NCI-H187 treated with DMSO at 0.1 percent for 48 hours (cell line): ENCODE measurements at regions not wholly inside any gene's neighbourhood (a gene's known extent, or its start where the extent isn't known, plus 50 kb on each side); places are given as distances from the start of the nearest gene placed in this dataset.
A peak's percentile ranks its signal among the peaks of the same experiment; 100 is the strongest.
"Not testable (repeated sequence)": the region's sequence is repeated elsewhere in the genome, so short reads cannot be mapped to it uniquely, and the experiment has no call there.

Source experiments
- DNase-seq: peaks from one replicate; lab custom pipeline; 2025; lab: John Stamatoyannopoulos, UW

DNA sequence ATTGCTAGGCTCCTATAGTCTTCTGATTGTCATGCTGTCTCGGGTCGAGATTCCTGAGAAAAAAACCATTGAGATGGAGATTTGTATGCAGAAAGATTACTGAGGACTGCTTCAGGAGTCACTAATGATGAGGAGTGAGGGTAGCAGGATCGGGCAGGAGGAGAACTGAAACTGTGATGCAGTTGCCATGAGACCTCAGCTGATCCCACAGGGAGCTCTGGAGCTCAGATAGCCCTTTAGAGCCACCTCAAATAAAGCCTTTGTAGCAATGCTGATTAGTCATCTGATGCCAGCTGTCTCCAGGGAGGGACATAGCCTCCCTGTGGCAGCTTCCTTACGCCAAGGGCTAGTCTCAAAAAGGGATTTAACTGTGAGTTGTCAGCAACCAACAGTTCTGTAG, 256.9 kb downstream of the DMAC1 start:
- DNase-seq: no peak

DNA sequence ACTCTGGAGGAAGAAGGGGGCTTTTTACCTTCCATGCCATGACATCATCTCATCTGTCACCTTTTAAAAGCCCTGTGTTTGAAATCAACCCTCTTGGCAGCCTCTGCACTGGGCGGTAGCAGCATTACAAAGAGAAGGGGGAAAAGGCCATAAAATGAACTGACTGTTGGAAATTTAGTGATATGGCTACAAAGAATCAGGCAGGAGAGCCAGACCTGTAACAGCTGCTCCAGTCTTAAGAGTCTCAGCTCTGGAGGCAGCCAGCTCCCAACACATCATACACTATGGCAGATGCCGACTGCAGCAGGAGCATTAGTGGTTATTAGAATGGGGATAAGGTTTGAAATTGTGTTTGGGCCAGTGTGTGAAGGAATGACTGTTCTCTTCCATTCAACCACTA, 257.5 kb downstream of the DMAC1 start:
- no peak for DNase-seq

DNA sequence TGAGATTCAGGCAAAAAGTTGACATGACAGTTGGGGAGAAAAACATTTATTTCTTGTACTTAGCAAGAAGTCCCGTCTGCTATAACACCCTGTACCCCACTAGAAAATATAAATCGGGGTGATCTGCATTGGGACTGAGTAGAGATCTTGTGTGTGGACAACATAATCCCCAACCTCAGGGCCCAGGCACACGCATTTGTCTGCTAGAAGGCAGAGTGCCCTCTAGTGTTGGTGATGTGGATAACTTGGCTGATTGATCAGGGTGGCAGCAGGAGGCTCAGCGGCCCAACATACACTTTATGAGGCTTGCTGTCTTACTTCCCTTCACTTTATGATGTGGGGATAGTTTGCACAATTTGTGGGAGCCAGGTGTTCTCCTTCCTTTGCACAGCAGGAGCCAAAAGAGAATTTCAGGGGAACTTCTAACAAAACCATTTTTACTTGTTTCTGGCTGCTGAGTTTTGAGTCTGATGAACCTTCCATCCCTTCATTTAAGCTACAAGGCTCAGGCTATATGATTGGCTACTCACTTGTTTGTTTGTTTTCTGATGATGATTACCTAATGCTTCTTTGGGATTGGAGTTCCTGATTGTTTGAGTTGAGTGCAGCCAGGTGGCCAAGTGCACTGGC, 263.2 kb downstream of the DMAC1 start:
- peak; percentile 6 for DNase-seq

DNA sequence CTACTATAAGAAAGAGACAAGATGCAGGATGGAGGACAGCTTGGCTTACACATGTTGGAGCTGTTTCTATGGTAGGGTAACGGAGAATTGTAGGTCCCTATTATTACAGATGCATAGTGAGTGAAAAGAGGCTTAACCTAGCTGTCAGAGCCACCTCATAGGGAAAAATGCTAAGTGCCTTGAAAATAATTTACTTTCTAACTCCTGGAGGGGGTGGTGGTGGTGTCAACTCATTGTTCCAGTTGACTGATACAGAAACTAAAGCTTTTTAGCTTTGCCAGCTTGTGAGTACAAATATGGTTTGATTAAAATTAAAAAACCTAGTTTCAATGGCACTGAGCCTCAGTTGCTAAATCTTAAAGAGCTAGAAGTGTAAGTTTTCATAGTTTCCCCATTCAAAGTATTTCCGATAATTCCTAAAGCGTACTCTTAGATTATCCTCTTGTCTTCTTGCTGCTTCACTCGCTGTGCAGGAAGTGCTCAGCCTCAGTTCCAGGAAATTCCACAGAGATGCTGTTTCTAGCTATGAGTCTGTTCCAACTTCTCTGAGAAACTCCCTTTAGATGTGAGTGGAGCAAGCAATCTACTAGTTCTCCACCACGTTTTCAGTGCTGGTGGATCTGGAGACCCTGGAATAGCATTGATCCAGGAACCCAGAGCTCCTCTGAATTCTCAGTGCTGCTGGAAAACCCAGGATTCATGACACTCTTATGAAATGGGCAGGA, 265.2 kb downstream of the DMAC1 start:
- DNase-seq: no peak

DNA sequence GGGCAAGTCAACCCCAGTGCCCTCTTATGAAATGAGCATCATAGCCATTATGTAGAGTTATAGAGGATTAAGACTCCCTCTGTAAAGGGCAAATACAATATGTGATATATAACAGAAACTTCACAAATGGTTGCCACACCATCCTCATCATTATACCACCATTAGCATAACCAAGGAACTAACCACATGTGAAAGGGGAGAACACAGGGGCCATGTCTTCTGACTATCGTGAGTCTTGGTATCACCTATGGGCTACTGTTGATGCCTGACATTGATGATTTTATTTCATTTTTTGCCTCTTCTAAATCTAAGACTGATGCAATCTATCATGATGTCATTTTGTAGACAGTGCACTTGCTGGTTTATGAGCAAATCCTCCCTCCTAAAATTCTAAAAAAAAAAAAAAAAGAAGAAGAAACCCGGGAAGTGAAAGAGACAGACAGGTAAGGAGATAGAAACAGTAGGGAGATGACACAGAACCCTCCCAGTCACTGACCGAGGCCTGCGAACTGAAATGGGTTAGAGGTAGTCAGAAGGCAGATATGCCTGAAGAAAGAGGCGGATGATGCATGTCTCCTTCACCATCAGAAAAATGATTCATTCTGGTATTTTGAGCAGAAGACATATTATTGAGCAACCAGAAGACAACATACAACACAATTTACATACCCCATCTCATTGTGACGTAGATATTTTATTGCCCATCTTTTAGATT, 266.0 kb downstream of the DMAC1 start:
- no peak for DNase-seq

DNA sequence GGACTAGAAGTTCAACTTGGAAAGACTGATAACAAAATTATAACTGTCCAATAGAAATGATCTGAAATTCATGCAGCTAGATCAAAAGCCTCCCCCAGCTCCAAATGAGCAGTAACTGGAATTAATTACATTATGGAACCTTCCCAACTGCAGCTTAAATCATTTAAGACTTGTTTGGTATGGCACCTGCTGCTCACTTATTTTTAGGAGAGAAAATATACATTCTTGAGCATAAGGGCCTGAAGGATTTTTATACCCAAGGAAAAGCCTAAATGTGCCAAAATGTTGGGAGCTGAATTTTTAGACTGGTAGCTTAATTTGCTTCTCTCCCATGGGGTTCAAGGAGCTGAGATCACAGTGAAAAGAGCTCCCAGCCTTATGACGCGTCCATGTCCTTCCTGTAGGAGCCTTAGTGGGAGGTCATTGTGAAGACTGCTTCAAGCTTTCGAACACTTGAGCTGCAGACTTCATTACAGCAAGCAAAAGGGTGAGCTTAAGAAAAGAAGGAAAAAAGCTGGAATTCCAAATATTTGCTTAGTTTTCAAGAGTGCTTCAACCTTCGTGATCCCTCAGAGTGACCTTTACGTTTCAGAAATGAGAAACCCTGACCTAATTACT, 276.0 kb downstream of the DMAC1 start:
- DNase-seq: no peak

DNA sequence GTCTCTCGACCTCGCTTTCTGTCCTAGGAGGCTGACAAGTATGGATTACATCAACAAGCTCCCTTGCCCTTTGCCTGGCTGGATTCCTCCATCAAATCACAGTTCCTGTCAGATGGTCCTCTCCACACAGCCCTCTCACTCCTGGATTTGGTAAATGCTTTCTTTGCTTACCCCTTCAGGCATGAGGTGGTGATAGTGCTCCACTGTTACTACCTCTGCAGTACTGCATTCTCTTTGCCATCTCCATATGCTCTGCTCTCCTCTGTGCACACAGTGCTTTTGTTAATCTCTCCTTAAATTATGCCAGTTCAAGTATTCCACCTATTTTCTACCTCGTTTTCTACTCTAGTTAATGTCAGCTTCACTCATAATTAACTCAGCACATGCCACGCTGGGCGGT, 279.2 kb downstream of the DMAC1 start:
- DNase-seq: no peak

DNA sequence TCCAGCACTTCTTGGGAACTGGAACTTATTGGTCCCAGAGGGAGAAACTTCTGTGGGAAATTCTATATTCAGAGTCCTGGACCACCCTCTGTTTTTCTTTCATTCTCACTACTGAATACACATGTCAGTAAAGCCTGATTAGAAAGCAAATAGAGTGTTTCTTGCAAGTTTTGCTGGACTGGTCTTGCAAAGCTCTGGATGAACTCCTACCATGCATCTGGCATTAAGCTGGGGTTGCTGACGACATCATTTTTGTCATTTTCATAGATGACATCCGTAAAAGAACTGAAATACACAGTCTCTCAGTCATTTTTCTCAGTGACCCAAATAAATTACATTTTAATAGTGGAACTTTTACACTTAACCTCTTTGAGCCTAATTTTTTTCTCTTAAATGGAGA, 283.2 kb downstream of the DMAC1 start:
- DNase-seq: no peak

DNA sequence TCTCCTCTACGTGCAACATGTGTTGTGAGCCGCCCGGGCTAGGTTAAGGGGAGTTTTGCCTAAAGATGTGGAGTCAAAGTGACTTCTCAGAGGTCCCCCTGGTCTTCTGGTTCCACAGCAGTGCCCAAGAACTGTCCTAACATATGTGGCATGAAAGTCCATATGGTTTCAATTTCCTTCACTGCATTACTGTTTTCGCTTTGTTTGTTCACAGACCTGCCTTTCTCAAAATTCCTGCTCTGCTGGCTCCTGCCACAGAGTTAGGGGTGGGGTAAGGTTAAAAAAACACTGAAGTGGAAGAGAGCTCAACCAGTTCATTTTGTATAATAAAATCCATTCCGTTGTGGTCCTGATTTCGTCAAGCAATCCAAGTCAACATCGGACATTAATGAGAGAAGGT, 289.4 kb downstream of the DMAC1 start:
- no peak for DNase-seq

DNA sequence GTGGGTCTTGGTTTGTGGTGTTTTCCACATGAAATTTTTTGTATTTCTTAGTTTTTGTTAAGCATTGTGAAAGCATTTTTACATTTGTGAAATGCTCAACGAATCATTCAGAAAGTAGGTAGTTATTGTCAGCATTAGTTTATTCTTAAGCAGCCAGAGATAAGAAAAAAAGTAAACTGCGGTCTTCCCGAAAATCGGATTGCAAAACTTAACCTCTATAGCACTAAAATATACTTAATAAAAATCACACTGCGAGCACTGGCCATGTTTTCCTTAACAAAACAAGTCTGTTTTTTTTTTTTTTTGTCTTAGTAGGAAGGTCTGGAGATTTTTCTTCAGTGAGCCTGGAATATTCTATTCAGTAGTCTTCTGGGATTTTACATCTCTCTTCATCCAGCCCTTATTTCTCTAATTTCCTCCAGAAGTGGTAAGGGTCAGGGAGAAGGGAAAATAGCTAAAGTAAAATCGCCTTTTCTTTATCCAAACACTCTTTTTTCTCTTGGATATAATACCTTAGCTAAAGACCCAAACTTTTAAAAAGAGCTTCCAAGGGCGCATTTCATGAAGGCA, 289.9 kb downstream of the DMAC1 start:
- DNase-seq: no peak

DNA sequence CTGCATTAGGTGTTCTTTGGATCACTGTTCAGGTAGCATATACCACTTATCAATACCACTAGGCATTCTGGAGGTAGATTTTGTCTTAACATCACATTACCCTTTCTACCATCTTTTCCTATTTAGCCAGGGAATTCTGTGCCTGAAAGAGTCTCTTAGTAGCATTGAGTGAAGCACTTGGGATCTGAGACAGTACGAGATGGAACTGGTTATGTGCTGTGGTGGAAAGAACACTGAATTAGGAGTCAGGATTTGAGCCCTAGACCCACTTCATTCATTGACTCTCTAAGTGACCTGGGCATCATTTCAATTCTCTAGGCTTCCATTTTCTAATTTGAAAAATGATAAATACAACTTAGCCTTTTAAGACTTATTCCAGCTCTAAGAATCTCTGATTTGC, 291.1 kb downstream of the DMAC1 start:
- DNase-seq: no peak

DNA sequence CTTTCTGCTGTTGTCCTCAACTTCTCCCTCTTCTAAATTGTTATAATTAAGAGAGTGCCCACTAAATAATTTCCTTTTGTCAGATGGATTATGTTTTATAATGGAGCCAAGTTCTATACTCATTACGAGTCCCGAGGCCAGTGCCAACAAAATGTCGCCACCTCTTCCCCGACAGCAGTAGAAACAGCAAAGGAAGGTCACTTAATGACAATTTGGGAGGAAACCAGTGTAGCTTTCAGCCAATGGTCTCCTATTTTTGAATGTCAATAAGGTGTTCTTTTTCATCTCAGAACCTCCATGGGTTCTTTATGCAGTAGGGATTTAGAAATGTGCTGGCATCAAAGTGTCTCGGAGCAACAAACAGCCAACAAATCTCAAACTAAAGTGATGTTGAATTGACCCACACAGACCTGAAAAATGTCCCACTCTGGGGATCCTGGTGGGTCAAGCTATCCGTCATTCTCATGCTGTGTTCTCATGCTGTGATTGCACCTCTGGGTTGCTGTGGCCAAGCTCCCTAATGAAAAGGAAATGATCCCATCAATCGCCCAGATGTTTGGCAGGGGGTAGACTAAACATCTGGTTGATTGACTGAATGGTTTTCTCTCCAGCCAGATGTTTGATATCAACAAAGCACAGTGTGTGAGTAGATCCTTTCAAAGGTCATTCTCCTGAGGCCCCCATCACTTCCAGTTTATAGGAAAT, 291.9 kb downstream of the DMAC1 start:
- DNase-seq: no peak

DNA sequence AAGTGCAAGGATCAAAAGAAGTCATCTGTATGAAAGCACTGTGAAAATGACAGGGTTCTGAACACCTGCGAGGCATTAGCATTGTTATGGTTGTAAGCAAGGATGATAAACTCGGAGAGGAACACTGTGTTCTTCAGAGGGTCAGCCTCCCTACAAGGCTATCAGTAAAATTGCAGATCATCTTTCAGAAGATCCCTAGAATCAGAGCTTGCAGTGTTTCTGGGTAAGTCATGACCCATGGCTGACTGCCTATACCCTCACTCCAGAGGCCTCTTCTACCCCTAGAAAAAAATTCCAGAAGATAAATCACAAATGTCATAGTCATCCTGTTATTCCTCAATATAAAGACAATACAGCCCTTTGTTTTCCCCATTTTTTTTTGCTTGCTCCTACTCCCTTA, 292.6 kb downstream of the DMAC1 start:
- no peak for DNase-seq

DNA sequence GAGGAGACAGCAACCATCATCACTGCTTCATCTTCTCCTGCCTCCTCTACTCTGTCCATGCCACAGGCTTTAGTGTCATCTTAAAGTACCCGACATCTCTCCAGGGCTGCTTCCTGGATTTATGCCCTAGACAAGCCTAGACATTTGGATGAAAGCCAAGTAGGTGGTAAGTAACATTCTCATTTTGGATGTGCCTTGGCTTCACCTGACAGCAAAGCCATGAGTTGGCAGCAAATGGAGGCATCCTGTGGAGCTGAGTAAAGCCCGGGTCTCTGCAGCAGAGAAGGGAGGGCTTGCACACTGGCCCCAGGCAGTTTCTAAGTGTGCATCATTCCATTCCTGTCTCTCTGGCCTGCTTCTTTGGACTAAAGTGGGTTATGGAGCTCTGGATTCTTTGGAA, 299.1 kb downstream of the DMAC1 start:
- no peak for DNase-seq

DNA sequence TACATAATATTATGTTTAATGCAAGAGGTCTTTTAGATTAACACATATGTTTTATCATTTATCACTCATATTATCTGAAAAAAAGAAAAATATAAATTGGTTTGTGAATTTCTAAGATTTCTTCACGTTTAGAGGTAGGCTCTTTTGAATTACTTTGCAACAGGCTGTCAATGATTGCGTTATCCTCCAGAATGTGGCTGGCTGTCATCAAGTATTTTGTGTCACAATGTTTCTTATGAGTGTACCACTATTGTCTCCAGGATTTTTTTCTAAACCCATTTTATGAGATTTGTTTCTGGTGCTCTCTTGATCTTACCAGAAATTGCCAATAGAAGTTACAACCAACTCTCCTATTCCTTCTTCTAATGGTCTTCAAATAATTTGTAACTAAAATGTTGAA, 307.9 kb downstream of the DMAC1 start:
- no peak for DNase-seq

DNA sequence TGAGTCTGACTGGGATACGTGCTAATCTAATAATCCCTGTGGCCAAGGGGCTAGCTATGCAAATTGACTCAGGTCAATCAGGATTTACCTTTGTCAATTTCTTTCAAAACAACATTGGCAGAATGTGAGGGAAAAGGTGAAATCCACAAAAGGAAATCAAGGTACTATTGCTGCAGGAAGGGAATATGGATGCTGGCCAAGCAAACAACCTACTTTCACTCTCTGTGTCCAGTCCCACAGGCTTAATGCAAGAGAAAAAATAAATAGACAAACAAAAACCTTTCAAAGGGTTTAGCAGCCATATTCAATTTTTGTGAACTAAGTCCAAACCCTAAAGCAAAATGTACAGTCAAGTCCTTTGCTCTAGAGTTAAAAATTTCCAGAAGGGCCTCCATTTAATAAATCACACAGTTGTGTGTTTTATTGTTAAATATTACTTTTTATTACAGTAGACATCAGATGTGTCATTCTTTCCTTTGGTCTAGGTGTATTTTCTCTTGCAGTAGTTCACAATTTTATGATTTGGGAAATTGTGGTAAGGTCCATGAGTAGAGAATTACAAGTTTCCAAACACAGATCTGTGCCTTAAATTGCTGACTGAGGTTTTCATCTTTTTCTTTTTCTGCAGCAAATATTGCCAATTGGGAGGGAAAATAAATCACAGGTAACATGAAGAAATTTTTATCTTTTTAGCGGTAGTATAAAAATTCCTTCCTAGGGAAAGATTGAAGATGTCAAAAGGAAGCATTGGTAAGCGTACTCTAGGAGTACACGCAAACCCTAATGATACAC, 309.1 kb downstream of the DMAC1 start:
- DNase-seq: no peak

DNA sequence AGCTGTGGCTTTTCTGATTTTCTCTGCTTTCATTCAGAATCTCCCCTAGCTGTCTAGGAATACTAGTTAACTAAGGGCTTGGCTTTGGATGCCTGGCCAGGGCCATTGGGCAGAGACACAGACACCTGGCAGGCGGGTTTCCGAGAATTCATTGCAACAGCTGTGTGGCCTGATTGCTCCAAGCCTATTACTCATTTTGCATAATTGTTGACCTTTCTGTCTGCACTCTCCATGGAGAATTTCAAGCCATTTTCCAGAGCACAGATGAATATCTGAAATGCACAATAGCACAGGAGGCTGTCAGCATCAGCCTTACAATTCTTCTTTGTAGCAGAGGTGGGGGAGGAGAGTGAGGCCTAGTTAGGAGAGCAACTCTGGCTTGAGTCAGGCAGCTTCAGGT, 310.5 kb downstream of the DMAC1 start:
- no peak for DNase-seq

DNA sequence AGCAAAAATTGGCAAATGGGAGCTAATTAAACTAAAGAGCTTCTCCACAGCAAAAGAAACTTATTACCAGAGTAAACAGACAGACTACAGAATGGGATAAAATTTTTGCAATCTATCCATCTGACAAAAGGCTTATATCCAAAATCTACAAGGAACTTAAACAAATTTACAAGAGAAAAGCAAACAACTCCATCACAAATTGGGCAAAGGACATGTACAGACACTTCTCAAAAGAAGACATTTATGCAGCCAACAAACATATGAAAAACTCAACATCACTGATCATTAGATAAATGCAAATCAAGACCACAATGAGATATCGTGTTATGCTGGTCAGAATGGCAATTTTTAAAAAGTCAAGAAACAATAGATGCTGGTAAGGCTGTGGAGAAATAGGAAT, 315.6 kb downstream of the DMAC1 start:
- DNase-seq: not testable (repeated sequence)

DNA sequence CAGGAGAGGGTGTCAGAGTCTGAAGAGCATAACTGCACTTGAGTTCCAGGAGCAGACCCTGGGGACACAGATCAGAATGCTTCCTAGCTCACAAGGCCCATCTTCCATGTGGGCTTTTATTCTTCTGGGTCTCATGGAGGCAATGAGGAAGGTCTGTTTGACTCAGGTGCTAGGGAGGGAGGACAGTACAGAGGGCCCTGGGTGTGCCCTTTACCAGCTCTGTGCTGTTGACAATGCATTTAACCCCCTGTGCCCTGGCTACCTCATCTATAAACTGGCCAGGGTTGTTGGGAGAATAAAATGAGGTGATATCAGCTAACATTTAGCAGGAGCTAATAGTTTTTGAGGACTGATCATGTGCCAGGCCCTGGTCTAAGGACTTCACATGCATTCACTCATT, 318.0 kb downstream of the DMAC1 start:
- no peak for DNase-seq

DNA sequence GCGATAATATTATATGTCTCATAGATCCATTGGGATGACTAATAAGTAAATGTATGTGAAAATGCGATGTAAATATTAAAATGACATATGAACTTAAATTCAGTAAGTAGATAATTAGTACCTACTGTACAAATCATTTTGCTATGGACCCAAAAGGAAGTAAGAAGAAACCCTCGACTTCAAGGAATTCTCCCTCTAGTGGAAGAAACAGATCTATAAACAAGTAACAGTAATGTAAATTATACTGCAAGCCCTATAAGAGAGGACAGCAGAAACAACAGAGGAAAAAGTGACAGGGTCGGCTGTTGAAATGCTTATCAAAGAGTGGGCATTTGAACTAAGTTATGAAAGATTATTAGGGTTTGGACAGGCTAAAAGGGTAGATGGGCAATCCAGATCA, 320.3 kb downstream of the DMAC1 start:
- DNase-seq: no peak

DNA sequence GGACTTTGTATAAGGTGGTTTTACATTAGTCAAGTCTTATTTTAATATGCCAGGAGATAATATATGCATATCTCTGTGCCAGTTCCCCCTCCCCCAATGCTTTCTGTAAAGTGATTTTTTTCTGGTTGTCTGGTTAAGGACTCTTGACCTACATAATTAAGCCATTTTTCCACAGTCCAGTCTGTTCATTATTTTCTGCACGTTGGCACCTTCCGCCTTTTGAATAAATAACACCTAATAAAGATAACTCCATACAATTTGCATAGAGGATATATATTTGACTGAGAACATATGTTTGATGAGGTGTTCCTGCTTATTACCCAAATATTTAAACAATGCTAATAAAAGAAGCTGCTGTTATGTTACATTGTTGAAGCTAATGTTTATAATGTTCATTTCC, 320.9 kb downstream of the DMAC1 start:
- no peak for DNase-seq
